ENCODE measurements at regions not wholly inside any gene's neighbourhood (a gene's known extent, or its start where the extent isn't known, plus 50 kb on each side); places are given as distances from the start of the nearest gene placed in this dataset.

DNA sequence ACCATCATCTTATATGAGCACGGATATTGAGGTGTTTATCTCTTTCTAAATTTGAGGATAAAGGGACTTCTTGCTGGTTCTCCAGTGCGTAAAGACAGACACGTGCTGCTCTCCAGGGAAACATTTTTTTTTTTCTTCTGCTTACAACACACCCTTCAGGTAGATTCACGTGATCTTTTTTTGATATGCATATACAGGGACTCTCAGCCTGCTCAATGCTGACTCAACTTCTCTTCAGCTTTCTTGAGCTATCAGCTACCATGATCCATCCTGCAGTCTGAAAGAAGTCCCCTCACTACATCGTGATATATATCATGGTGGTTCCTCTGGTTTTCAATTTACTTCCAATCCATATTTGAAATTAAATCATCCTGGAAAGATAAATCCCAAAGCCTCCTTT lies 87.1 kb upstream of the SLITRK3 start:
- TF ChIP-seq, protein P1, sequence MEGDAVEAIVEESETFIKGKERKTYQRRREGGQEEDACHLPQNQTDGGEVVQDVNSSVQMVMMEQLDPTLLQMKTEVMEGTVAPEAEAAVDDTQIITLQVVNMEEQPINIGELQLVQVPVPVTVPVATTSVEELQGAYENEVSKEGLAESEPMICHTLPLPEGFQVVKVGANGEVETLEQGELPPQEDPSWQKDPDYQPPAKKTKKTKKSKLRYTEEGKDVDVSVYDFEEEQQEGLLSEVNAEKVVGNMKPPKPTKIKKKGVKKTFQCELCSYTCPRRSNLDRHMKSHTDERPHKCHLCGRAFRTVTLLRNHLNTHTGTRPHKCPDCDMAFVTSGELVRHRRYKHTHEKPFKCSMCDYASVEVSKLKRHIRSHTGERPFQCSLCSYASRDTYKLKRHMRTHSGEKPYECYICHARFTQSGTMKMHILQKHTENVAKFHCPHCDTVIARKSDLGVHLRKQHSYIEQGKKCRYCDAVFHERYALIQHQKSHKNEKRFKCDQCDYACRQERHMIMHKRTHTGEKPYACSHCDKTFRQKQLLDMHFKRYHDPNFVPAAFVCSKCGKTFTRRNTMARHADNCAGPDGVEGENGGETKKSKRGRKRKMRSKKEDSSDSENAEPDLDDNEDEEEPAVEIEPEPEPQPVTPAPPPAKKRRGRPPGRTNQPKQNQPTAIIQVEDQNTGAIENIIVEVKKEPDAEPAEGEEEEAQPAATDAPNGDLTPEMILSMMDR (IDR thresholded peaks at IDR 0.05; ENCODE audit: control insufficient read depth, extremely low read depth, insufficient read depth) = no peak
- no peak for DNase-seq (ENCODE audit: low read depth)
- H3K4me3 ChIP-seq (ENCODE audit: low read depth, low read length) = no peak overlapping the region

DNA sequence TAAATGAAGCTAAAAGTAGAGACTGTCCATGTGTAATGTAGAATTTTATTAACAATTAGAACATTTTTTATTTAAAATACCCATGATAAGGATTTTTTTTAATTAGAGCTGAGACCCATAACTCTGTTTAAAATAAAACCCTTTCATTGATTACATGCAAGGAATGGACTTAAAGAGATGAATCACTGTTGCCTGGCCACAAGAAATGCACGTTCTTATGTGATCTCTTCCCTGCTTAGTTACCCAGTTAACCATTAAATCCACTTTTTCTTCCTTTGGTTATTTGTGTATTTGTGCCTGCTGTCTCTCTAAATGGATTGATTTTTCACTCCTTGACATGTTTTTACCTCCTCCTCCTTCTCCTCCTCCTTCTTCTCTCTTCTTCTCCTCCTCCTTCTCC lies 83.3 kb upstream of the SLITRK3 start:
- H3K4me3 ChIP-seq (ENCODE audit: low read depth, low read length) = no peak overlapping the region
- TF ChIP-seq, protein P1 (IDR thresholded peaks at IDR 0.05; ENCODE audit: control insufficient read depth, extremely low read depth, insufficient read depth) = no peak
- no peak for DNase-seq (ENCODE audit: low read depth)

DNA sequence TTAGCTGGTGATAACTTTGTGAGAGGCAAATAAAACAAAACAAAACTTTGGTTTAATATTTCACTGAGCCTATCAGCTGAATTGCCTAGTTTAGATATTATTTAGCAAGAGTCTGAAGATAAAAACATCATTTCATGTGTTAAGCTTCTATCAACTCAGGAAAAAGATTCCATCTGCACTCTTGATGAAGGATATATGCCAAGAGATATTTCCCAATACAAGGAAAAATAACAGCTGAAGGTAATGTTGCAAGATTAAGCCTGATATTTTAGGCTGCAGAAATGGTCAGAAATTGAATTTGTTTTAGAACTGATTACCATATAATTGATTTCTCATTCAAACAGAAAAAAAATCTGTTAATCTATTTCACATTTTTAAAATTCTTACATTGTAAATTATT lies 77.2 kb upstream of the SLITRK3 start:
- no peak for DNase-seq (ENCODE audit: low read depth)
- H3K4me3 ChIP-seq (ENCODE audit: low read depth, low read length) = no peak overlapping the region
- TF ChIP-seq, protein P1 (IDR thresholded peaks at IDR 0.05; ENCODE audit: control insufficient read depth, extremely low read depth, insufficient read depth) = no peak

DNA sequence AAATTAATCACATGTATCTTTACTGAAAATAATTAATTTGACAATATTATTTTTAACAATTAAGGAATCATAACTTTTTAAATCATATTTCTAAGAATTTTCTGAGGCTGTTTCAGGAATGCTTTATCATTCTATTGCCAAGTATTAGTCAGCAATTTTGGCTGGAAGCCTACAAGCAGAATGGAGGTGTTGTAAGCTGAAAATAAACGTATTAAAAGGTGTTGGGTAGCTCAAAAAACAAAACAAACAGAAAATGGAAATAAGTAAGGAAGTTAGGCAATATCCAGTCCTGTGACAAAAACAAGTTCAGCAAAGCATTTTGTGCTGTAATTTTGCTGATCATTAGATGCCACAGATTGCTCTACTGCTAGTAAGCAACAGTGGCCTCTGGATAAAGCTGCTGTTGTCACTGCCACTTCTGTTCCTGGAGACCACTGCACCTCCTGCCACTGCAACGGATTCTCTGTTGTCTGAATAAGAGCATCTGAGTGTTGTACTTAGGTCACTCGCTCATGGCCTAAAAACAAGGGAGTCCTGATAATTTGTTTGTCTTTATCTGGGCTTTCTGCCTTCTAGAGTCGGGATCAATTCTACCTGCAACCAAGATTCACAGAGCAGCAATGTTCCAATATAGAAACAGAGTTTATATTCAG lies 63.5 kb upstream of the SLITRK3 start:
- TF ChIP-seq, protein P1 (IDR thresholded peaks at IDR 0.05; ENCODE audit: control insufficient read depth, extremely low read depth, insufficient read depth) = no peak
- H3K4me3 ChIP-seq (ENCODE audit: low read depth, low read length) = no peak overlapping the region
- no peak for DNase-seq (ENCODE audit: low read depth)

DNA sequence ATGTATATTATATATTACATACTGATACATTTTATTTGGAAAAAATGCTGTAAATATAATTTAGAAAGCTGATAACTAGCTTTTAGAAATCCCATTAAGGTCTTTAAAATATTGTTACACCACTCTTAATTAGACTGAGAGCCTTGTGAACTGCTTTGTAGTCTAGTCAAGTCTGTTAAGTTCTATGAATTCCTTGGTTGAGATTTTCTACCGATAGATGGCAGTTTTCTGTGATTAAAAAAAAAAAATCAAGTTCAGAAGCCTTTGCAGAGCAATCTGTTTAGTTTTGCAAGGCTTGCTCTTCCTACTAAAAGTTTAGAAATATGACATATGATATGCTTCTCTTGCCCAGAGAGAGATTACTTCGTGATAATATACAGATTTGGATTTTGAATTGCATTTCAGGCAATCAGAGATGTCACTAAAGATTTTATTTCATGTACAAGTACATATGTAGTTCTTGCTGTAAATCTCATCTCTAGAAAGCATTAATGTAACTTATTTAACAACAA lies 60.4 kb upstream of the SLITRK3 start:
- no peak for DNase-seq (ENCODE audit: low read depth)
- TF ChIP-seq, protein P1 (IDR thresholded peaks at IDR 0.05; ENCODE audit: control insufficient read depth, extremely low read depth, insufficient read depth) = no peak
- H3K4me3 ChIP-seq (ENCODE audit: low read depth, low read length) = no peak overlapping the region

DNA sequence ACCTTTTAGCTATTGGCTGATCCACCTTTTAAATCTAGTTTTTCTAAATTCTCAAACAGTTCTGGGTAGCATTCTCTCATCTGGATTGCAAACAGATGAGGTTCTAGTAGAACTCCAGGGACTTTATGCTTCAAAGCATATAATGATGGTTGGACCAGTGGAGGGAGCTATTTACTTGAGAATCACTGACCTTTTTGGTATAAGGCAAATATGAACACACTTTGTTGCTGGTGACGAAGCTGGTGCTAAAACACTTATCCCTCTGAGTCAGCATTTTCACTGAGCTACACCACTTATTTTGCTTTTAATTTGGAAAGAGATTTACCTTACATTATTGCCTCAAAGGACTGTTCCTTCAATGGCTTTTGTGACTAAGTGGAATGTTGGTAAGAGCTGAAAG lies 58.6 kb upstream of the SLITRK3 start:
- TF ChIP-seq, protein P1 (IDR thresholded peaks at IDR 0.05; ENCODE audit: control insufficient read depth, extremely low read depth, insufficient read depth) = peak; percentile 52
- DNase-seq (ENCODE audit: low read depth) = peak; percentile 54
- H3K4me3 ChIP-seq (ENCODE audit: low read depth, low read length) = no peak overlapping the region

All from LNCaP clone FGC (cell line).